GM19025 (cell line): ENCODE measurements at regions not wholly inside any gene's neighbourhood (a gene's known extent, or its start where the extent isn't known, plus 50 kb on each side); places are given as distances from the start of the nearest gene placed in this dataset.

Experiments used
- ATAC-seq: cut with Tn5 transposase; IDR thresholded peaks from one replicate; pipeline ENCODE4 v1.9.1; 2021; ENCODE audit warnings: mild to moderate bottlenecking, low read depth, moderate library complexity; ENCODE audit not compliant: unreplicated experiment

- no peak for ATAC-seq
Observed at GRCh38 chr2:71787476-71788185, 334.3 kb downstream of the DYSF start.

GRCh38 chr2:71787108-71787415 is 333.7 kb downstream of the DYSF start:
- no peak for ATAC-seq

GRCh38 chr2:71786291-71787107 is 333.1 kb downstream of the DYSF start:
- no peak for ATAC-seq

- ATAC-seq = no peak
Observed at GRCh38 chr2:71785516-71785981, 332.2 kb downstream of the DYSF start.

- no peak for ATAC-seq
Observed at GRCh38 chr2:71784734-71785511, 331.6 kb downstream of the DYSF start.

- ATAC-seq = no peak
Observed at GRCh38 chr2:71783815-71784214, 330.5 kb downstream of the DYSF start.

GRCh38 chr2:71783215-71783614 is 329.9 kb downstream of the DYSF start:
- ATAC-seq = no peak

- ATAC-seq = no peak
Observed at GRCh38 chr2:71782323-71782722, 329.0 kb downstream of the DYSF start.

- ATAC-seq = no peak
Observed at GRCh38 chr2:71781695-71782228, 328.4 kb downstream of the DYSF start.

- no peak for ATAC-seq
Observed at GRCh38 chr2:71780162-71780561, 326.8 kb downstream of the DYSF start.

GRCh38 chr2:71779774-71780105 is 326.4 kb downstream of the DYSF start:
- no peak for ATAC-seq

GRCh38 chr2:71778936-71779773 is 325.8 kb downstream of the DYSF start:
- ATAC-seq = no peak

GRCh38 chr2:71778514-71778913 is 325.2 kb downstream of the DYSF start:
- no peak for ATAC-seq

- no peak for ATAC-seq
Observed at GRCh38 chr2:71777946-71778345, 324.6 kb downstream of the DYSF start.

GRCh38 chr2:71776227-71776626 is 322.9 kb downstream of the DYSF start:
- ATAC-seq = no peak

- no peak for ATAC-seq
Observed at GRCh38 chr2:71773218-71773617, 319.9 kb downstream of the DYSF start.

- no peak for ATAC-seq
Observed at GRCh38 chr2:71772510-71773172, 319.3 kb downstream of the DYSF start.

- ATAC-seq = no peak
Observed at GRCh38 chr2:71767663-71768062, 314.3 kb downstream of the DYSF start.

- no peak for ATAC-seq
Observed at GRCh38 chr2:71759060-71759459, 305.7 kb downstream of the DYSF start.

GRCh38 chr2:71757351-71757750 is 304.0 kb downstream of the DYSF start:
- ATAC-seq = no peak
